Colonic mucosa (tissue), 4 donors: ENCODE measurements at regions not wholly inside any gene's neighbourhood (a gene's known extent, or its start where the extent isn't known, plus 50 kb on each side); places are given as distances from the start of the nearest gene placed in this dataset.

Experiments used
- DNase-seq: peaks from one replicate; pipeline ENCODE4 v3.0.0-alpha.2; 2020
- H3K27ac ChIP-seq: fragments of 200-600 bp; one replicate; pipeline ENCODE4 v1.8.0; 2021
- H3K27me3 ChIP-seq: fragments of 200-600 bp; one replicate; pipeline ENCODE4 v1.8.0; 2021
- H3K36me3 ChIP-seq: fragments of 200-600 bp; one replicate; pipeline ENCODE4 v1.8.0; 2021
- H3K4me1 ChIP-seq: fragments of 200-600 bp; one replicate; pipeline ENCODE4 v1.8.0; 2021; ENCODE audit warnings: mild to moderate bottlenecking
- H3K4me3 ChIP-seq: fragments of 200-600 bp; one replicate; pipeline ENCODE4 v1.8.0; 2021
- H3K9ac ChIP-seq, 2 donors: one replicate each; pipeline ENCODE4 v1.7.0; 2013; ENCODE audit warnings: control low read depth in 2 of 2, low read depth in 2 of 2, low read length in 2 of 2
- H3K9me3 ChIP-seq: fragments of 200-600 bp; one replicate; pipeline ENCODE4 v1.8.0; 2021
- intact Hi-C: fragments of 100-400 bp; cut with DNase I; formaldehyde crosslinking; loops from one replicate; pipeline ENCODE4 v1.14.1; 2022
- TF ChIP-seq, protein P1 (sequence below): fragments of 200-600 bp; IDR thresholded peaks from one replicate; pipeline ENCODE4 v1.8.0; 2022; ENCODE audit warnings: antibody characterized with exemption, mild to moderate bottlenecking
- donor health status: healthy.
- donor health status: DM: no; HTN: no; CAD: no.
- donor health status: DM: no; HTN: no; CAD: no.

DNA sequence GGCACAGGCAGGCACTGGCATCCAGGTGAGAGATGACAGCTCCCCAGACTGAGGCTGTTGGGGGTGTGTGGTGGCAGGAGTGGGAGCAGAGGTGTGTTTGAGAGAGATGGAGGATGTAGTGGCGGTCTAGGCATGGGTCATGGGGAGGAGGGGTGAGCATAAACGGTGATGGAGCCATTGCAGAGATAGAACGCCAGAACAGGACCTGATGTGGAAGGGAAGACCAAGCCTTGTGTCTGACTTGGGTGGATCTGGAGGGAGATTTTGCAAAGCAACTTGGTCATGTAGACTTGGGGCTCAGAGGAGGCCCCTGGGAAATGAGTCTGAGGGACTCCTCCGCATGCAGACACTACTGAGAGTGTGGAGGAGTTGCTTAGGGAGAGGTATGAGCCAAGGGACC lies 50.0 kb upstream of the CLDN5 start:
- intact Hi-C loops = no loop called here
- TF ChIP-seq, protein P1, sequence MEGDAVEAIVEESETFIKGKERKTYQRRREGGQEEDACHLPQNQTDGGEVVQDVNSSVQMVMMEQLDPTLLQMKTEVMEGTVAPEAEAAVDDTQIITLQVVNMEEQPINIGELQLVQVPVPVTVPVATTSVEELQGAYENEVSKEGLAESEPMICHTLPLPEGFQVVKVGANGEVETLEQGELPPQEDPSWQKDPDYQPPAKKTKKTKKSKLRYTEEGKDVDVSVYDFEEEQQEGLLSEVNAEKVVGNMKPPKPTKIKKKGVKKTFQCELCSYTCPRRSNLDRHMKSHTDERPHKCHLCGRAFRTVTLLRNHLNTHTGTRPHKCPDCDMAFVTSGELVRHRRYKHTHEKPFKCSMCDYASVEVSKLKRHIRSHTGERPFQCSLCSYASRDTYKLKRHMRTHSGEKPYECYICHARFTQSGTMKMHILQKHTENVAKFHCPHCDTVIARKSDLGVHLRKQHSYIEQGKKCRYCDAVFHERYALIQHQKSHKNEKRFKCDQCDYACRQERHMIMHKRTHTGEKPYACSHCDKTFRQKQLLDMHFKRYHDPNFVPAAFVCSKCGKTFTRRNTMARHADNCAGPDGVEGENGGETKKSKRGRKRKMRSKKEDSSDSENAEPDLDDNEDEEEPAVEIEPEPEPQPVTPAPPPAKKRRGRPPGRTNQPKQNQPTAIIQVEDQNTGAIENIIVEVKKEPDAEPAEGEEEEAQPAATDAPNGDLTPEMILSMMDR = no peak

DNA sequence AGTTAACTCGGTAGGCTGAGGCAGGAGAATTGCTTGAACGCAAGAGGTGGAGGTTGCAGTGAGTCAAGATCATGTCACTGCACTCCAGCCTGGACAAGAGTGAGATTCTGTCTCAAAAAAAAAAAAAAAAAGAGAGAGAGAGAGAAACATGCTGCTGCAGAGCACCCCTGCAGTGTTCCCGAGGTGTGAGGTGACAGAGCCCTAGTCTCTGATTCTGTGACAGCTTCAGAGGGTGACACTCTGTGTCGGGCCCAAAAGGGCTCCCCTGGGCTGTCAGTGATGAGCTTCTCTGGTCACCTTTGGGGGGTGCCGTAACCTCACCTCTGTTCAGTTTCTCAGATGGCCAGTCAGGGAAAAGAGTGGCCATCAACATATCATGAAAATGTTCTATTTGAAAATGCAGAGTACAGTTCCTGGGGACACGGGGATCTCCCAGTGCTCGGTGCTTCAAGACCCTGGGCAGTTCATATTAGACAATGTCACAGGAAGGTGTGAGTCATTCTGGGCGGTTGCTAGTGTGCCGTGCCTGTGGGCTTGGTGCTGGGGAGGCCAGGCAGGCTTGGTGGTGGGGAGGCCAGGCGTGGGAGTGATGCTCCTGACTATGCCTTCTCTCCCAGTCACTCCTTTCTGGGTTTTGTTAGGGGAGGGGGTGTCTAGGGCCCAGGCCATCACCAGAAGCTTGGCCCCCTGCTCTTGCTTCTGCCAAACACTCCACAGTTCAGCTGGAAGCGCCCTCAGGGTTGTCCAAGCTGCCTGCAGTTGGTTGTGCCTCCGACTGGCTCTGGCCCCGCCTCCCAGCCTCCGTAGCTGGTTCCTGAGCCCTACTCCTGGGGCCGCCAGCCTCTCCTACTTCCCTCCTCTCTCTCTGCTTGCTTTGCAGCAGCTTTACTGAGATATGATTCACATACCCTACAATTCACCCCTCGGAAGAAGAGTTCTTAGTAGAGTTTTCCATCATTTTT lies 52.5 kb upstream of the CLDN5 start:
- DNase-seq = no peak
- intact Hi-C loops = no loop called here
- no peak overlapping the region for H3K27ac ChIP-seq
- H3K9me3 ChIP-seq = no peaks in the 10 kb centered on the region
- no peaks in the 10 kb centered on the region for H3K4me1 ChIP-seq
- TF ChIP-seq, protein P1 = no peak
- H3K36me3 ChIP-seq = no peaks in the 10 kb centered on the region
- no peaks in the 10 kb centered on the region for H3K27me3 ChIP-seq
- H3K9ac ChIP-seq = no peak overlapping the region
- H3K4me3 ChIP-seq = no peak overlapping the region

More for the DNA sequence above, 50.0 kb upstream of the CLDN5 start:
- no peak overlapping the region for H3K9ac ChIP-seq
- no peaks in the 10 kb centered on the region for H3K36me3 ChIP-seq
- H3K27me3 ChIP-seq = no peaks in the 10 kb centered on the region
- no peaks in the 10 kb centered on the region for H3K4me1 ChIP-seq
- no peak for DNase-seq
- H3K9me3 ChIP-seq = no peaks in the 10 kb centered on the region
- no peak overlapping the region for H3K27ac ChIP-seq
- H3K4me3 ChIP-seq = no peak overlapping the region

DNA sequence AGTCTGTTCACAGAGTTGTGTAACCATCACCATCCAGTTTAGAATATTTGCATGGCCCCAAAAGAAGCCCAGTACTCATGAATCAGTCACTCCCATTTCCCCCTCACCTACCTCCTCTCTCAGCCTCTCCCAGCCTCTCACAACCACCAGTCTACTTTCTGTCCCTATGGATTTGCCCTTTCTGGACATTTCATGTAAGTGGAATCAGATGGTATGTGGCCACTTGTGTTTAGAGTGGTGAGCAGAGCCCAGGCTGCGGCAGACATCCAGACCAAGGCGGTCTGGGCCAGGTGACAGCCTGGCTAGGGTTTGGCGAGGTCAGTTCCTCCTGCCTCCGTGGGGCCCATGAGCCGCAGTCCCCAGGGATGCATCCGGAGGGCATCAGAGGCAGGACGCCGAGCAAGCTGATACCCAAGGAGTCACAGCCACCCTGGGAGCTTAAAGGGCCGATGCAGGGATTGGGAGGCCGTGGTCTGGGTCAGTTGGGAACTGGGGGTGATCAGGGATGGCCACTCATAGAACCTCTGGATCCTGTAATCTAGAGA lies 53.3 kb upstream of the CLDN5 start:
- Histone ChIP-seq H3K4me3 (no peak overlapping the region), H3K36me3 (no peaks in the 10 kb centered on the region), H3K4me1 (no peaks in the 10 kb centered on the region), H3K27me3 (no peaks in the 10 kb centered on the region), H3K9ac (no peak overlapping the region), H3K9me3 (no peaks in the 10 kb centered on the region), H3K27ac (no peak overlapping the region)
- TF ChIP-seq, protein P1 = no peak
- no peak for DNase-seq
- intact Hi-C loops = no loop called here

DNA sequence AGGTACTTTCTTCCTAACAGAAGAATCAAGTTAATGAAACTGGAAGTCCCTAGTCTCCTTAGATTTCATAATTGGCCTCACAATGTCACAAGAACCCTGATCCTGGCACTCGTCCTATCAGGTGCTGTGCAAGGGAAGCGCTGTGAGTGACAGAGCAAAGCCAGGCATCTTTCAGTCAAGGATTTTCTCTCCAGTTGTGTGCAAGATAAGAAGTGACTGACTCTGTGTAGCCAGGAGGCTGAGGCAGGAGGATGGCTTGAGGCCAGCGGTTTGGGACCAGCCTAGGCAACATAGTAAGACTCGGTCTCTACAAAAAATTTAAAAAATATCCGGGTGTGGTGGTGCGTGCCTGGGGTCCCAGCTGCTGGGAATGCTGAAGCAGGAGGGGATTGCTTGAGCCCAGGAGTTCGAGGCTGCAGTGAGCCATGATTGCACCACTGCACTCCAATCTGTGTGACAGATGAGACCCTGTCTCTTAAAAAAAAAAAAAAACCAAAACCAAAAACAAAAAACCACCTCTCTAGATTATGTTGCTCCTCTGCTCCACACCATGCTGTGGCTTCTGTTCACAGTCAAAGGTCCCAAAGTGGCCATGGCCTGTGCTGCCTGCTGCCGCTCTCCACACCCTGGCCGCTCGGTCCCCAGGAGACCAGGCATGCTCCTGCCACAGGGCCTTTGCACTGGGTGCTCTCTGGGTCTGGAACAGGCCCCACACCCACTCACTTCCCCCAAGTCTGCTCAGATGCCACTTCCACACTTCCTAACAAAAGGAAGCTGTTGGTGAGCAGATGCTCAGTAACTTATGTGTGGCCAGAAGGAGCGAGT lies 54.2 kb upstream of the CLDN5 start:
- Histone ChIP-seq H3K27ac (no peak overlapping the region), H3K9ac (no peak overlapping the region), H3K4me3 (no peak overlapping the region), H3K9me3 (no peaks in the 10 kb centered on the region), H3K4me1 (no peaks in the 10 kb centered on the region), H3K27me3 (no peaks in the 10 kb centered on the region), H3K36me3 (no peaks in the 10 kb centered on the region)
- DNase-seq = no peak
- intact Hi-C loops = no loop called here
- TF ChIP-seq, protein P1 = no peak

DNA sequence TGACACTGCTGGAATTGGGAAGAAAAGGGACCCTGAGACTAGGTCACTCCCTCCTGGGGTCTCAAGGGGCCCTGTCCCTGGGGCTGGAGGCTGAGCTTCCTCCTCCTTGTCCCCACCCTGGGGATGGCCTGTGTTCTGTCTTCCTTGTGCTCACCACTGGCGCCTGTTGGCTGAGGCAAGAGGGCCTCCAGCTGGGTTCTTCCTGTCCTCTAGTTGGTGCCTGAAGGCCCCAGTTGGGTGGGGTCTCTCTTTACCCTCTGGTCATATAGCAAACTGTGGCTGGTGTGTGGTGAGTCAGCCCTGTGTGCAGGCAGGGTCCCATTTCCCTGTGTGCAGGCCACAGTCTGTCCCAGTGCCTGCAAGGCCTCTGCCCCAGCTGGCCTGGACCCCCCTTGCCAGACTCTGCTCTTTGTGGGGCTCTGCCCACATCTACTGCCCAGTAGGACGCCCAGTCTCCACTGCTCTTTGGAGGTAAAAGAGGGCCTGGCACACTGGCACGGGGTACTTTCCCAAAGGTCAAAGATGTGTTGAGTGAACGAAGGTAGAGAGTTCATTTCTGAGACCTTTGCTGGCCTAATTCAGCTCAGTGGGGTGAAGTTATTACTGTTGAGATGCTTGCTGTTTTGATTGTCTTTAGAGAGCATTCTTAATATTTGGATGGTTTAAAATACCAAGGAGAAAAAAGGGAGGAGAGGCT lies 55.1 kb upstream of the CLDN5 start:
- no peaks in the 10 kb centered on the region for H3K9me3 ChIP-seq
- H3K27ac ChIP-seq = no peak overlapping the region
- intact Hi-C loops = no loop called here
- no peak for DNase-seq
- no peaks in the 10 kb centered on the region for H3K4me1 ChIP-seq
- H3K9ac ChIP-seq = no peak overlapping the region
- no peaks in the 10 kb centered on the region for H3K27me3 ChIP-seq
- H3K4me3 ChIP-seq = no peak overlapping the region
- TF ChIP-seq, protein P1 = no peak
- H3K36me3 ChIP-seq = no peaks in the 10 kb centered on the region
